Left renal cortex interstitium (tissue), 4 donors: ENCODE measurements at regions not wholly inside any gene's neighbourhood (a gene's known extent, or its start where the extent isn't known, plus 50 kb on each side); places are given as distances from the start of the nearest gene placed in this dataset.
"Not testable (repeated sequence)": the region's sequence is repeated elsewhere in the genome, so short reads cannot be mapped to it uniquely, and the experiment has no call there.

Source experiments
- DNase-seq, 4 donors: peaks; one replicate each; pipeline ENCODE4 v3.0.0-alpha.2; 2013; ENCODE audit warnings: low read depth in 4 of 4, low spot score in 2 of 4, missing footprints in 1 of 4

- no peak for DNase-seq
These were observed 288.7 kb upstream of the DSEL start for GRCh38 chr18:67805261-67805660.

- DNase-seq, result no peak
These were observed 278.0 kb upstream of the DSEL start for GRCh38 chr18:67794521-67794920.

DNA sequence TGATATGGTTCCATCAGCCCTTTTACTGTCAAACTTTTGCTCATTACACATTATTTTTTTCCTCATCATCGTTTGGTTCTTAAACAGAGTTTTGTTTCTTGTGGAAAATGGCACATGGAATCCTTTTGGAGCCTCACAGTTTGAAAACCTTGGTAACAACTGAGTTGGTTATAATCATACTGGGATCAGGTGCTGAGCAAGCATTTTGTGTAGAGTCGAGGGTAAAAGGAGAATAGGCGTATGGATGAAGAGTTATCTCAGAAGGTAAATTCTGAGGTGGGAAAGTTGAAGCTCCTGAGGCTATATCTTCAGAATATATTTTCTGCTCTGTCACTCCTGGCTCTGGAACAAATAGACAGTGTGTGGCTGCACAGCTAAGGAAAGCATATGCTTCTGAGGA is 274.0 kb upstream of the DSEL start:
- DNase-seq, result no peak

GRCh38 chr18:67789165-67789545 is 272.6 kb upstream of the DSEL start:
- DNase-seq, result no peak

- no peak for DNase-seq
These were observed 272.0 kb upstream of the DSEL start for GRCh38 chr18:67788310-67789164.

- no peak for DNase-seq
These were observed 266.9 kb upstream of the DSEL start for GRCh38 chr18:67783196-67783946.

DNA sequence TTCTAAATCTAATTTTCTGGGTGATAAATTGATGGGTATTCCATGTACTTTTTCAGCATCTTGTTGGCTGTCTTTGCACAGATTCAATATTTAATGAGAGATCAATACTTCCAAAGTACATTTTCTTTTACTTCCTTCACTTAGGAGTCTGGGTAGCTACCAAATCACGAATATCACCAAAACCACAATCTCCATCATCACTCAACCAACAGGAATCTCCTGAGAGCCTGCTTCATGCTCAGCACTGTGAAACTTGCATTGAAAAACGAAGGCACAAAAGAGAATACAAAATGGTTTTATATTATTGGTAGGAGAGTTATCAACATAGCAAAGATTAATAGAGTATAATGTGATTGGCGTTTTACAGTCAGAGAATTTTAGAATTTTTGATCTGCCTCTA is 261.5 kb upstream of the DSEL start:
- DNase-seq, result no peak

DNA sequence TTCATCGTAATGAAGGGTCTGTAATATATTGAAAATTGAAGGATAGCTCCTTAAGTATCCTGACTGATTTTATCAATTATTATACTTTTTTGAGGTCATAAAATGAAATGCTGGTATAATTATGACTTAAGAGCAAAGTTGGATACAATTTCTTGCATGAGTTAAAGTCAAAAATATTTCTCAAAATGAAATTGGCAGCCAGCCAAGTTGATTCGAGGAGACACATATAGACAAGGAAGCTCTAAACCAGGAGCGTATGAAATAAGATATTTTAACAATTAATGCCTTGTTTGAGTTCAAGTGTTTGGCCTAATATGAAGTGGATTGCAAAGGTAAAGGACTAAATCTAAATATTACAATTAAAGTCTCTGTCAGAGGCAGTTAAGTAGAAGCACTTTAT is 260.4 kb upstream of the DSEL start:
- no peak for DNase-seq

GRCh38 chr18:67771271-67771670 is 254.8 kb upstream of the DSEL start:
- DNase-seq, result no peak

DNA sequence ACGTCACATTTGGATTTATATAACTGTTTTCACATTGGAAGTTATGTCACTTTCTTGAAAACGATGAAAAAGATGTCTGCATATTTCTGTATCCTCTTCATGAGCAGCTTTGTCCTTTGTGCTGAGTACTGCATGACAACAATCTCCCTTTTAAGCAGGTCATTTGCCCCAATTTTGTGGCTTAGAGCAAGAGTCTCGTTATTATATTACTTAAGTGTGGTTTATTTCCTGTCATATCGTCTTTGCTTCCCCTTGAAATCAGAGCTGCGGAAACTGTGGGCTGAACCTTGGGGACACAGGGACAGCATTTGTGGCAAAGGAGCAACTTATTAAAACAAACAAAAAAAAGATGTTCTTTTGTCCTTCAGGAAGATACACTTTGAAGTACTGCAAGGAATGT is 254.0 kb upstream of the DSEL start:
- DNase-seq, result no peak

- DNase-seq, result no peak
These were observed 250.4 kb upstream of the DSEL start for GRCh38 chr18:67766930-67767329.

DNA sequence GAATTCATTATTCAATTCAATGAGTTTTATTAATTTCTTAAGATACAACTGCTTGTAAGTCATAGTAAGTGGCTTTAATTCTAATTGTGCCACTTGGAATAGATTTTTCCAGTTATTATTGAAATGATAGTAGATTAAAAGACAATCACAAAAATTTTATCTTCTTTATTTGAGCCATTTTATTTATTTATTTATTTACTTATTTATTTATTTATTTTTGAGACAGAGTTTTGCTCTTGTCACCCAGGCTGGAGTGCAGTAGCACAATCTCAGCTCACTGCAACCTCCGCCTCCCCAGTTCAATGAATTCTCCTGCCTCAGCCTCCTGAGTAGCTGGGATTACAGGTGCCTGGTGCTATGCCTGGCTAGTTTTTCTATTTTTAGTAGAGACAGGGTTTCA is 235.7 kb upstream of the DSEL start:
- DNase-seq, result not testable (repeated sequence)

DNA sequence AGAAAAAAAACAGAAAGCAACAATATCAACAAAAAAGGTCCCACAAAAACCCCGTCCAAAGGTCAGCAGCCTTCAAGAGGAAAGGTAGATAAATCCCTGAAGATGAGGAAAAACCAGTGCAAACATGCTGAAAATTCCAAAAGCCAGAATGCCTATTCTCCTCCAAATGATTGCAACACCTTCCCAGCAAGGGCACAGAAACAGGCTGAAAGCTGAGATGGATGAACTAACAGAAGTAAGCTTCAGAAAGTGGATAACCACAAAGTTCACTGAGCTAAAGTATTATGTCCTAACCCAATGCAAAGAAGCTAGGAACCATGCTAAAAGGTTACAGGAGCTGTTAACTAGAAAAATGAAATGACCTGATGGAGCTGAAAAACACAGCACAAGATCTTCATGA is 226.4 kb upstream of the DSEL start:
- DNase-seq, result no peak

GRCh38 chr18:67742525-67742924 is 226.0 kb upstream of the DSEL start:
- no peak for DNase-seq

DNA sequence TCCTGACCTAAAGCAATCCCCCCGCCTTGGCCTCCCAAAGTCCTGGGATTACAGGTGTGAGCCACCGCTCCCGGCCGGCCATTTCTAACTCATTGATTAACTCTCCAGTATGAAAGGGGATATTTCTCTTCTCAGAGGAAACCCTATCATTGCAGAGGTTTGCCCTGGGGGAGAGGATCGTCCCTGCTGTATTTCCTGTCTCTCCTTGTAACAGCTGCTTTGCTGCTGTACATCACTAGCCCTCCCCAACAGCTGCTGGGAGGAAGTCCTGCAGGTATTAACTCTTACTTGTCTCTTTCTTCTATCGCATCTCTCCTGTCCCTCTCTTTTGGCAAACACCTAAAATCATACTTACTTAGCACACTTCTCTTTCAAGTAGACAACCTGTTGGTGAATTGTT is 219.0 kb upstream of the DSEL start:
- no peak for DNase-seq

DNA sequence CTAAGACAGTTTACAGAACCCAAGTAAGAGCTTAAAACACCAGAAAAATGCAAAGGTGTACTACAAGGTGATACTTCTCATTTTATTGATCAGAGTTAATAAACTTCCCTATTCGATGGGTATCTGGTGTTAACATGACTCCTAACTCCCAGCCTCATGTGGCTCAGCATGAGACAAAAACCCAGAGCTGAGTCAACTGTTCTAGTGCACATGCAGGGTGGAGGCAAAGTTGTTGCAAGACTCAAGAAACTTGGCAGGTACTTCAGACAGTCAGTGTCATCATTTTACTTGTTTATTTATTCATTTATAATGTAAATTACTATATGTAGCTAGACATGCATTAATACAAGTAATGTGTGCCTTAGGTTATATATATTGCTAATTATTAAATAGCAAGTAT is 216.6 kb upstream of the DSEL start:
- DNase-seq, result no peak

DNA sequence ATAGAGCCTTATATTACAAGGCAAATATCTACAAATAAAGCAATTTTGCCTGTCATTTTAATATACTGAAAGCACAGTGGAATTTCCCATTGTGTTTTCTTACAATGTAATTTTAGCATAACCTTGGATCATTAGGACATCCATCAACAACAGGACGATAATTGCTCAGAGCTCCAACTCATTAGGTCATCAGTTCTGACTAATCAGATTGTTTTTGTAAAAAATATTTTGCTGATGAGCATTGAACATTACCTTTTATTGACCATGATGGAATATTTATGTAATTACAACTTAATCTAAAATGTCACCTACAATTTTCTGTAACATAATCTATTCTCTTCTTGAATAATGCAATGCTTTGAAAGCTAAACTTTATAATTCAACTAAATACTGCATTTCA is 215.3 kb upstream of the DSEL start:
- DNase-seq, result no peak

- DNase-seq, result no peak
These were observed 214.4 kb upstream of the DSEL start for GRCh38 chr18:67730886-67731285.

DNA sequence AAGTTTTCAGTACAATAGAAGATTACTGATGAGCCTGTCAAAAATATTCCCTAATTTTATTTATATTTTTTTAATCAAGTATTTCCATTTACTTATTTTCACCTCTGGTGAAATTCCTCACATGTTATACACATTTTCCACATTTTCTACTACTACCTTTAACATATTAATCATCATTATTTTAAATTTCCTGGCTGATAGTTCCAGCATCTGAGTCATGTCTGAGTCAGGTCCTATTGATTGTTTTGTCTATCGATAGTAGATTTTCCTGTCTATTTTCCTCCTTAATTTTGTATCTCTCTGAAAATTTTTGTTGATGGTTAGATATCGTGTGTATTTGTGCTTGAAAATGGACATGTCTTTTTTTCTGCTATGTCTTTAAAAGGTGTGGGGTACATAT is 211.8 kb upstream of the DSEL start:
- DNase-seq, result no peak

- no peak for DNase-seq
These were observed 210.4 kb upstream of the DSEL start for GRCh38 chr18:67726882-67727281.

GRCh38 chr18:67717800-67718199 is 201.3 kb upstream of the DSEL start:
- no peak for DNase-seq

GRCh38 chr18:67715567-67715966 is 199.0 kb upstream of the DSEL start:
- DNase-seq, result no peak
